Amygdala (tissue), 56 donors: ENCODE measurements at regions not wholly inside any gene's neighbourhood (a gene's known extent, or its start where the extent isn't known, plus 50 kb on each side); places are given as distances from the start of the nearest gene placed in this dataset.
"Not testable (repeated sequence)": the region's sequence is repeated elsewhere in the genome, so short reads cannot be mapped to it uniquely, and the experiment has no call there.

Experiments used
- DNase-seq, 56 donors: peaks; one replicate each; lab custom pipeline; 2025; lab: John Stamatoyannopoulos, UW

GRCh38 chr11:13214276-13214675, 63.3 kb upstream of the BMAL1 start:
- peak in 2 of 56 donors; percentile 9 to 25 for DNase-seq

GRCh38 chr11:13215149-13215548, 62.4 kb upstream of the BMAL1 start:
- DNase-seq: no peak

- DNase-seq: no peak
These were observed 61.4 kb upstream of the BMAL1 start for GRCh38 chr11:13216019-13216710.

- no peak for DNase-seq
These were observed 60.9 kb upstream of the BMAL1 start for GRCh38 chr11:13216711-13217075.

- DNase-seq: not testable (repeated sequence)
These were observed 58.9 kb upstream of the BMAL1 start for GRCh38 chr11:13218685-13219084.

GRCh38 chr11:13220148-13220547, 57.4 kb upstream of the BMAL1 start:
- no peak for DNase-seq

GRCh38 chr11:13221722-13222121, 55.9 kb upstream of the BMAL1 start:
- DNase-seq: no peak

- DNase-seq: no peak
These were observed 55.3 kb upstream of the BMAL1 start for GRCh38 chr11:13222285-13222684.

- DNase-seq: no peak
These were observed 54.5 kb upstream of the BMAL1 start for GRCh38 chr11:13223112-13223511.

GRCh38 chr11:13224324-13224723, 53.3 kb upstream of the BMAL1 start:
- DNase-seq: no peak

- no peak for DNase-seq
These were observed 52.3 kb upstream of the BMAL1 start for GRCh38 chr11:13225038-13226001.

GRCh38 chr11:13227676-13228255, 49.8 kb upstream of the BMAL1 start:
- DNase-seq: no peak
